Mucosa of descending colon (tissue), 3 donors: ENCODE measurements at regions not wholly inside any gene's neighbourhood (a gene's known extent, or its start where the extent isn't known, plus 50 kb on each side); places are given as distances from the start of the nearest gene placed in this dataset.

Experiments
- ATAC-seq: fragments of 200-7000 bp; cut with Tn5 transposase; one replicate; pipeline ENCODE4 v1.9.1; 2020; ENCODE audit warnings: mild to moderate bottlenecking, moderate library complexity
- DNase-seq, 3 donors: peaks; one replicate each; pipeline ENCODE4 v3.0.0-alpha.2; 2020
- H3K36me3 ChIP-seq: fragments of 200-600 bp; one replicate; pipeline ENCODE4 v1.8.0; 2021; ENCODE audit warnings: low read depth, mild to moderate bottlenecking
- H3K4me1 ChIP-seq: fragments of 200-600 bp; one replicate; pipeline ENCODE4 v1.8.0; 2021; ENCODE audit warnings: low read depth, mild to moderate bottlenecking
- H3K4me3 ChIP-seq: fragments of 200-600 bp; one replicate; pipeline ENCODE4 v1.8.0; 2021; ENCODE audit warnings: mild to moderate bottlenecking
- H3K9me3 ChIP-seq: fragments of 200-600 bp; one replicate; pipeline ENCODE4 v1.8.0; 2021; ENCODE audit warnings: mild to moderate bottlenecking
- intact Hi-C, 2 donors: fragments of 100-400 bp; cut with DNase I in 1 of 2; cut with micrococcal nuclease in 1 of 2; formaldehyde crosslinking; loops; one replicate each; pipeline versions ENCODE4 v1.11.0 to v1.11.1; 2022; cut with DNase I, micrococcal nuclease
- TF ChIP-seq, protein P1 (sequence below): fragments of 200-600 bp; IDR thresholded peaks from one replicate; pipeline ENCODE4 v1.8.0; 2022; ENCODE audit warnings: antibody characterized with exemption, mild to moderate bottlenecking
- donor health status: DM: no; HTN: no; CAD: no; lungs with moderate emphysema.
- donor health status: DM: no; HTN: no; CAD: no.
- donor health status: DM: no; HTN: yes; CAD: no.

DNA sequence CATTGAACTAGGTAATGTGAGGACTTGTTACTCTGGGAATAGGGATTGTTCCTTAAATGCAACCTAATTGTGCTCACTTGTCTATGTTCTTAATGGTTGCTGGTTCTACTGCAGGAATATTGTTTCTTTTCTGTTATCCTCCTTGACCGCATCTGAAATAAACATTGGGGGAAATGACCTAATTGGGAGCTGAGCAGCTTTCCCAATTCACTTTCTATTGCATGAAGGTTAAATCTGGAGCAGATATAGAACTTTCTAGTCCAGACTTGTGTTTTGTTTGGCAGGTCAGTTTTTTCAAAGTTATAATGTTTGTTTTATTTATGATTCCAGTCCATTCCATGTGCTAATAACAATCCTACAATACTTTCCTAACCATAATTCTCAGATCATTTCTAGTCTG is 981.0 kb upstream of the CITED2 start:
- ATAC-seq = no peak
- no peak for DNase-seq
- TF ChIP-seq, protein P1, sequence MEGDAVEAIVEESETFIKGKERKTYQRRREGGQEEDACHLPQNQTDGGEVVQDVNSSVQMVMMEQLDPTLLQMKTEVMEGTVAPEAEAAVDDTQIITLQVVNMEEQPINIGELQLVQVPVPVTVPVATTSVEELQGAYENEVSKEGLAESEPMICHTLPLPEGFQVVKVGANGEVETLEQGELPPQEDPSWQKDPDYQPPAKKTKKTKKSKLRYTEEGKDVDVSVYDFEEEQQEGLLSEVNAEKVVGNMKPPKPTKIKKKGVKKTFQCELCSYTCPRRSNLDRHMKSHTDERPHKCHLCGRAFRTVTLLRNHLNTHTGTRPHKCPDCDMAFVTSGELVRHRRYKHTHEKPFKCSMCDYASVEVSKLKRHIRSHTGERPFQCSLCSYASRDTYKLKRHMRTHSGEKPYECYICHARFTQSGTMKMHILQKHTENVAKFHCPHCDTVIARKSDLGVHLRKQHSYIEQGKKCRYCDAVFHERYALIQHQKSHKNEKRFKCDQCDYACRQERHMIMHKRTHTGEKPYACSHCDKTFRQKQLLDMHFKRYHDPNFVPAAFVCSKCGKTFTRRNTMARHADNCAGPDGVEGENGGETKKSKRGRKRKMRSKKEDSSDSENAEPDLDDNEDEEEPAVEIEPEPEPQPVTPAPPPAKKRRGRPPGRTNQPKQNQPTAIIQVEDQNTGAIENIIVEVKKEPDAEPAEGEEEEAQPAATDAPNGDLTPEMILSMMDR = no peak
- Histone ChIP-seq H3K9me3 (no peaks in the 10 kb centered on the region), H3K36me3 (no peaks in the 10 kb centered on the region), H3K4me1 (no peaks in the 10 kb centered on the region), H3K4me3 (no peak overlapping the region)
- intact Hi-C loops = no loop called here

DNA sequence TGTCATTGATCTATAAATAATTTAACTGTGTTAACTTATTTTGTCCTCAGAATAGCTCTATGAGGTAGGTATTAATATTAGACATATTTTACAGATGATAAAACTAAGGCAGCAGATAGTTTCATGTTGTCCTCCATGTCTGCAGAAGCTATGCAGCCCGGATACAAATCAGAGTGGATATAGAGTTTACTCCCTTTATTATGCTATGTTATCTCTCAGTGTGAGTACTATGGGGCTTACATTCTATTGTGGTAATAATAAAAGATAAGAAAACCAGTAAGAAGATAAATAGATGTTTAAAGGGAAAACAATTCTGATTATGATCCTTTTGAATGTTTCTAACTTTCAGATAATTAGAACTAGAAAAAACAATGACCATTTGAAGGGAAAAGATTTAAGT is 979.8 kb upstream of the CITED2 start:
- Histone ChIP-seq H3K4me1 (no peaks in the 10 kb centered on the region), H3K4me3 (no peak overlapping the region), H3K9me3 (no peaks in the 10 kb centered on the region), H3K36me3 (no peaks in the 10 kb centered on the region)
- TF ChIP-seq, protein P1 = no peak
- intact Hi-C loops = no loop called here
- no peak for DNase-seq
- ATAC-seq = no peak

DNA sequence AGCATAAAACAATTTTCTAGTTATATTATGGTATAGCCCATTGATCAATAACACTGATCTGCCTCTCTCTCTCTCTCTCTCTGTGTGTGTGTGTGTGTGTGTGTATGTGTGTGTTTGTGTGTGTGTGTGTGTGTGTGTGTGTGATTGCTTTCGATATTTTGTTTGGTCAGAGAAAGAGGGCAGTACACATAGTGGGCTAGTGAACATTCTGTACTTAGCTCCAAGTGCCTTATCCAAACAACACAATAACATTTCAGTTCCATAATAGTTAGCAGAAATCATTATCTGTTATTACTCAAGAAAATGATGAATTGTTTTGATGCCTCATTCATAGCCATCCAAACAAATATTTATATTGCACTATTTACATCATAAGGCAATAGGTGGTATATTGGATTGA is 979.1 kb upstream of the CITED2 start:
- TF ChIP-seq, protein P1 = no peak
- intact Hi-C loops = no loop called here
- ATAC-seq (no peak), DNase-seq (no peak)
- H3K4me3 ChIP-seq = no peak overlapping the region
- no peaks in the 10 kb centered on the region for H3K9me3 ChIP-seq
- H3K4me1 ChIP-seq = no peaks in the 10 kb centered on the region
- no peaks in the 10 kb centered on the region for H3K36me3 ChIP-seq

DNA sequence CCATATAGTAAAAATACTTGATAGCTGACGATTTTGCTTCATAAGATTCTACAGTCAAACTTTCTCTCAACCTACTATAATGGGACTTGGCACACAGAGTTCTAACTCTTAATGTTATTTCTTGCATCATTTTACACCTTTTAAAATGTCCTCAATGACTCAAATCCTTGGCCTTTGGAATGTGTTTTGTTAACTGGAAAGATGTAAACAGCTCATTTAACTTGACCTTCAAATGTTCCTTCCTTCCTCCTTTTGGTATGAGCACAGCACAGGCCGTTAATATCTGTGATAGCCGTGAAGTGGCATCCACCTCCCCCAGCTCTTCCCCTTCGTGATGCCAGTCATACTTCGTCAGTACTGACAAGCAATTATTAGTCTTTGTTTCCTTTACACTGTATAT is 972.0 kb upstream of the CITED2 start:
- Histone ChIP-seq H3K4me3 (no peak overlapping the region), H3K36me3 (no peaks in the 10 kb centered on the region), H3K4me1 (no peaks in the 10 kb centered on the region), H3K9me3 (no peaks in the 10 kb centered on the region)
- DNase-seq (no peak), ATAC-seq (no peak)
- TF ChIP-seq, protein P1 = no peak
- intact Hi-C loops = no loop called here

DNA sequence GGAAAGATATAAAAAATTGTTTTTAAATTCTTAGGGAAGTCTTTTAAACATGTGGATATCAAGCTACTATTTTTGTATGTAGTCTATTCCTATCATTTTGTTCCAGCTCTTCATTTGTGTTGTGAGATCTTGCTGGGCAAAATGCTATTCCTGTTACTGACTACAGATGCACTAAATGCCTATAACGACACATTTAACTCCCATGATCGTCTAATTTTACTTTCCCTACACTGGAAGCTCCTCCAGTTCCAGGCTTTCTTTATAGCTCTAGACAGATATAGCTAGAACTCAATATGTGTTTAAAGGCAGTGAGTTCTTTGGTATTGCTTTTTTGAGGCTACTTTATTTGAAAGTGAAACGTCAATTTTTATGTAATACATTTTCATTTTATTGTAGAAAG is 971.5 kb upstream of the CITED2 start:
- intact Hi-C loops = no loop called here
- TF ChIP-seq, protein P1 = no peak
- no peak for ATAC-seq
- H3K4me3 ChIP-seq = no peak overlapping the region
- no peaks in the 10 kb centered on the region for H3K36me3 ChIP-seq
- no peak for DNase-seq
- no peaks in the 10 kb centered on the region for H3K9me3 ChIP-seq
- H3K4me1 ChIP-seq = no peaks in the 10 kb centered on the region
